Lower lobe of right lung (tissue), 2 donors: ENCODE measurements at regions not wholly inside any gene's neighbourhood (a gene's known extent, or its start where the extent isn't known, plus 50 kb on each side); places are given as distances from the start of the nearest gene placed in this dataset.

Source experiments
- ATAC-seq, 2 donors: fragments of 200-7000 bp; cut with Tn5 transposase; one replicate each; pipeline ENCODE4 v1.9.1; 2020 to 2022; ENCODE audit warnings: mild to moderate bottlenecking in 2 of 2, moderate library complexity in 2 of 2
- DNase-seq: peaks from one replicate; pipeline ENCODE4 v3.0.0-alpha.2; 2020
- H3K27ac ChIP-seq: fragments of 200-600 bp; one replicate; pipeline ENCODE4 v1.8.0; 2022
- H3K27me3 ChIP-seq: fragments of 200-600 bp; one replicate; pipeline ENCODE4 v1.8.0; 2022; ENCODE audit warnings: low read depth
- H3K36me3 ChIP-seq: fragments of 200-600 bp; one replicate; pipeline ENCODE4 v1.8.0; 2022; ENCODE audit warnings: mild to moderate bottlenecking
- H3K4me1 ChIP-seq: fragments of 200-600 bp; one replicate; pipeline ENCODE4 v1.8.0; 2022
- H3K4me3 ChIP-seq: fragments of 200-600 bp; one replicate; pipeline ENCODE4 v1.8.0; 2022; ENCODE audit warnings: mild to moderate bottlenecking
- H3K9me3 ChIP-seq: fragments of 200-600 bp; one replicate; pipeline ENCODE4 v1.8.0; 2022
- intact Hi-C: fragments of 100-400 bp; cut with DNase I; formaldehyde crosslinking; loops from one replicate; pipeline ENCODE4 v1.11.0; 2022
- TF ChIP-seq, protein P1 (sequence below): fragments of 200-600 bp; IDR thresholded peaks from one replicate; pipeline ENCODE4 v1.8.0; 2022; ENCODE audit warnings: antibody characterized with exemption, mild to moderate bottlenecking
- donor health status: DM: no; HTN: yes; CAD: no; lungs with severe emphysema.

GRCh38 chr10:123236126-123236525 is 81.9 kb downstream of the BUB3 start:
- intact Hi-C loops: no loop called here
- no peak overlapping the region for H3K27ac ChIP-seq
- DNase-seq: no peak

DNA sequence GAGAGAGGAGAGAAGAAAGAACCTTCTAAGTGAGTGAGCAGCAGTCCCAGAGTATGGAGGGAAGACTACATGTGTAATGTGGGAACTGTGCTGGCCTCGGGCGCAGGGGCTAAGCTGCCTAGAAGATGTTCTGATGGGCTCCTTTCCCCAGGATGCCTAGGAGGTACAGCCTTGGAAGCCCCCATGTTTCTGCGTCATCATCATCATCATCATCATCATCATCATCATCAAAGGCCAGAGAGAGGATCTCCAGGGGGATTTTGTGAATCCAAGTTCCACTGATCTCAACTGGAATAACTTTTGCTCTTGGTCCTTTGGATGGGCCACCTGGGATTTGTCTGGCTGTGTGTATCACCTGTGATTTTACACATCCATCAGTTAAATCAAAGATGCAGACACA is 86.0 kb downstream of the BUB3 start:
- intact Hi-C loops: no loop called here
- H3K36me3 ChIP-seq: no peaks in the 10 kb centered on the region
- TF ChIP-seq, protein P1, sequence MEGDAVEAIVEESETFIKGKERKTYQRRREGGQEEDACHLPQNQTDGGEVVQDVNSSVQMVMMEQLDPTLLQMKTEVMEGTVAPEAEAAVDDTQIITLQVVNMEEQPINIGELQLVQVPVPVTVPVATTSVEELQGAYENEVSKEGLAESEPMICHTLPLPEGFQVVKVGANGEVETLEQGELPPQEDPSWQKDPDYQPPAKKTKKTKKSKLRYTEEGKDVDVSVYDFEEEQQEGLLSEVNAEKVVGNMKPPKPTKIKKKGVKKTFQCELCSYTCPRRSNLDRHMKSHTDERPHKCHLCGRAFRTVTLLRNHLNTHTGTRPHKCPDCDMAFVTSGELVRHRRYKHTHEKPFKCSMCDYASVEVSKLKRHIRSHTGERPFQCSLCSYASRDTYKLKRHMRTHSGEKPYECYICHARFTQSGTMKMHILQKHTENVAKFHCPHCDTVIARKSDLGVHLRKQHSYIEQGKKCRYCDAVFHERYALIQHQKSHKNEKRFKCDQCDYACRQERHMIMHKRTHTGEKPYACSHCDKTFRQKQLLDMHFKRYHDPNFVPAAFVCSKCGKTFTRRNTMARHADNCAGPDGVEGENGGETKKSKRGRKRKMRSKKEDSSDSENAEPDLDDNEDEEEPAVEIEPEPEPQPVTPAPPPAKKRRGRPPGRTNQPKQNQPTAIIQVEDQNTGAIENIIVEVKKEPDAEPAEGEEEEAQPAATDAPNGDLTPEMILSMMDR: no peak
- peaks cover 4% of the 10 kb centered on the region for H3K9me3 ChIP-seq
- ATAC-seq: no peak
- DNase-seq: no peak
- H3K27ac ChIP-seq: no peak overlapping the region
- H3K27me3 ChIP-seq: no peaks in the 10 kb centered on the region
- H3K4me1 ChIP-seq: no peaks in the 10 kb centered on the region
- H3K4me3 ChIP-seq: no peak overlapping the region

More at GRCh38 chr10:123236126-123236525, 81.9 kb downstream of the BUB3 start:
- Histone ChIP-seq H3K4me1 (no peaks in the 10 kb centered on the region), H3K36me3 (no peaks in the 10 kb centered on the region), H3K9me3 (peaks cover 13% of the 10 kb centered on the region), H3K27me3 (no peaks in the 10 kb centered on the region), H3K4me3 (no peak overlapping the region)
- TF ChIP-seq, protein P1: no peak
- ATAC-seq: no peak

GRCh38 chr10:123240776-123241175 is 86.6 kb downstream of the BUB3 start:
- intact Hi-C loops: no loop called here
- Histone ChIP-seq H3K4me3 (no peak overlapping the region), H3K36me3 (no peaks in the 10 kb centered on the region), H3K27me3 (no peaks in the 10 kb centered on the region), H3K4me1 (no peaks in the 10 kb centered on the region), H3K27ac (no peak overlapping the region), H3K9me3 (no peaks in the 10 kb centered on the region)
- DNase-seq (no peak), ATAC-seq (no peak)
- TF ChIP-seq, protein P1: no peak

- no peak overlapping the region for H3K27ac ChIP-seq
- peak; percentile 23 to 41 for ATAC-seq
Observed at GRCh38 chr10:123241391-123242141, 87.4 kb downstream of the BUB3 start.

GRCh38 chr10:123244747-123245146 is 90.5 kb downstream of the BUB3 start:
- Histone ChIP-seq H3K9me3 (no peaks in the 10 kb centered on the region), H3K27me3 (no peaks in the 10 kb centered on the region), H3K4me3 (no peak overlapping the region), H3K4me1 (no peaks in the 10 kb centered on the region), H3K27ac (no peak overlapping the region), H3K36me3 (no peaks in the 10 kb centered on the region)
- no peak for ATAC-seq
- TF ChIP-seq, protein P1: no peak
- intact Hi-C loops: no loop called here
- no peak for DNase-seq

More at GRCh38 chr10:123241391-123242141, 87.4 kb downstream of the BUB3 start:
- TF ChIP-seq, protein P1: no peak
- H3K4me1 ChIP-seq: no peaks in the 10 kb centered on the region
- no peak for DNase-seq
- H3K27me3 ChIP-seq: no peaks in the 10 kb centered on the region
- H3K9me3 ChIP-seq: no peaks in the 10 kb centered on the region
- intact Hi-C loops: no loop called here
- no peak overlapping the region for H3K4me3 ChIP-seq
- H3K36me3 ChIP-seq: no peaks in the 10 kb centered on the region
